HG02623 (cell line): ENCODE measurements at regions not wholly inside any gene's neighbourhood (a gene's known extent, or its start where the extent isn't known, plus 50 kb on each side); places are given as distances from the start of the nearest gene placed in this dataset.

Source experiments
- ATAC-seq: cut with Tn5 transposase; IDR thresholded peaks from one replicate; pipeline ENCODE4 v1.9.1; 2021; ENCODE audit warnings: moderate library complexity; ENCODE audit not compliant: unreplicated experiment

- ATAC-seq: no peak
Observed at GRCh38 chr2:224213396-224213795, 174.3 kb upstream of the SERPINE2 start.

DNA sequence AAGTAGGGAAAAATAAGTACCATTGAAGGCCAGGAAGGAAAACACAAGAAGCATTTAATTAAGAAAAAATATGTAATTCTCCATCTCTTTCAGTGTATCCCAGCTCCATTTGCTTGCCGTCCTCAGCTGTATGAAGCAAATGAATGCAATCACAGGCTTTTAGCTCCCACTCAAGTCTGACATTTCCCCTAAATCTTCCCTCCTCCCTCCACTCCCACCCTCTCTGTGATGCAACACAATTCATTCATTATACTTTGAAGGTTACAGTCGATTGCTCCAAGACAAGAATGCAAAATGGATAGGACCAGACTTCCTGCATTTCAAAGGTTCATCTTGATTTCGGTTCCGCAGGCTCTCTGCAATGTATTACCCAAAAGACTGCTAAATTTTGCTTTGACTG is 172.7 kb upstream of the SERPINE2 start:
- no peak for ATAC-seq

DNA sequence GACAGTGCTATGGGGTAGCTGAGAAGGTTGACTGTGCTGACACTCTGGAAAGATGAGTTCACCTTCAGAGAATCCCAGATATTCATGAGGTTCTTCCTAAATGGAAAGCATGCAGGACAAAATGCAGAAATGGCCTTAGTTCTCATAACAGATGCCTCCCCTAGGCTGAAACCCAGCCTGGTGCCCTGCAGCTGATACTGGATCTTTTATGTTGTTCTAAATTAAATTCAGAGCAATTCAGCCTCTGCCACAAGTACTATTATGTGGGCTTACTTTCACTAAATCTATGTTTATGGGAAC is 172.0 kb upstream of the SERPINE2 start:
- ATAC-seq: no peak

DNA sequence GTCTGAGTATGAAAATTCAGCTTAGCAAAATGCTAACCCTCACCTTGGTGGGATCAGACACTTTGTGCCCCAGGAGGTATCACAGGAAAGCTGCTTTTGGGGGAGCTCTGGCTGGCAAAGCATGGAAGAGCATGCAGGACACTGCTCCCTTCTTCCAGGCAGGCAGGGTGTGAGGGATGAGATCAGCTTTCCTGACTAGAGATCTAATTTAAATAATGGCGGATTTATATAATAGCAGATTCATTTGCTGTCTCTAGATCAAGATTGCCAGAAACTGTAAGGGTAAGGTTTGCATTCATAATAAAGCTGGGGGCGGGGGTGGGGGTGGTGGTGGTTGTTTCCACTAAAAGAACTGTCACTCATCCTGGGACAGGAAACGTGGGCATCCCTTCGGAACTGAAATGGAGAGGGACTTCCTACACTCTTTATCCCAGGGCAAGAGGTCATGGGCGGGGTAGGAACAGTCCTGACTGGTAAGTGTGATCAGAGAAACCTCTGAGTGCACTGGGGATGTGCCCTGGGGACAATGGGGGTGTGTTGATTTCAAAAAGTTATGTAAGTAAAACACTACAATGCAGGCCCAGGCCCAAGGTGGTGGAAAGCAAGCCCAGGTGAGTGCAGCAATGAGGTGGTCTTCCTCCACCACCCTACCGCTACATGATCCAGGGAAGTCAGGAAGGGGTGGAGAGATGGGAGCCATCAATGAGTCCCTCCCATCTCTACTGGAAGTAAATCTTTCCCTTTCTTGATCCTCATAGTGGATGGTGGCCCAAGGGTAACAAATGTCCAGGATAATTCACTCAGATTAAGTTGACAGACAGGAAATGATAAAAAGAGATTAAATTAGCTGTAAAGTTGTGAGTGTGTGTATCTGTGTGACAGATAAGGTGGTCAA is 171.4 kb upstream of the SERPINE2 start:
- no peak for ATAC-seq

- ATAC-seq: no peak
Observed at GRCh38 chr2:224209555-224210285, 170.6 kb upstream of the SERPINE2 start.

DNA sequence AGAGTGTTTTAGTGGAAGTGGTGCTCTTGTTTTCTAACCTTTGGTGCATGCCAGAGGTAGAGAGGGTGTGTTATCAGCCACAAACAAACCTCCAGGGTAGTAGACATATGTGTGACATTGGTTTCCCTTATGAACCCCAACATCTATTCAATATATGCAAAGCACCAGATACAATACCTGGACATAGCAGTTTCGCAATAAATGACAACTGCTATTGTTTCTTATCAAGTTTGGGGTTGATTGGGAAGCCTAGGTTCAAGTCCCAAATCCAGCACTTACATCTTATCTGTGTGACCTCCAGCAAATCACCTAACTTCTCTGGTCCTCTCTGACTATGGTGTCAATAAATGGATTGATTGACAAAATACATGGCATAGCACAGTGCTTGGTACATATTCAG is 169.4 kb upstream of the SERPINE2 start:
- no peak for ATAC-seq

DNA sequence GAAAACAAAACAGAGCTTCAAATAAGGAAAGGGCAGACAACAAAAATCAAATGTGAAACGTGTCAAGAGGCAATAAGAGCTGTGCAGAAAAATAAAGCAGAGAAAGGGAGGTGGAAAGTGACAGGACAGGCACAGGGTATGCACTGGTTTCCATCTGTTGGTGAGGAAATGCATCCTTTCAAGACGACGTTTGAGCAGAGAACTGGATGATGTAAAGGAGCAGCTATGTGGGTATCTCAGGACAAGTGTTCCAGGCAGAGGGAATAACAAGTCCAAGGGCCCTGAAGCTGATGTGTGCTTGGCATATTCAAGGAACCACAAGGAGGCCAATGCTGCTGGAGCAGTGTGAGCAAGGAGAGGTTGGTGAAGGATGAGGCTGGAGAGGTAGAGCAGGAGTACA is 168.9 kb upstream of the SERPINE2 start:
- ATAC-seq: no peak

DNA sequence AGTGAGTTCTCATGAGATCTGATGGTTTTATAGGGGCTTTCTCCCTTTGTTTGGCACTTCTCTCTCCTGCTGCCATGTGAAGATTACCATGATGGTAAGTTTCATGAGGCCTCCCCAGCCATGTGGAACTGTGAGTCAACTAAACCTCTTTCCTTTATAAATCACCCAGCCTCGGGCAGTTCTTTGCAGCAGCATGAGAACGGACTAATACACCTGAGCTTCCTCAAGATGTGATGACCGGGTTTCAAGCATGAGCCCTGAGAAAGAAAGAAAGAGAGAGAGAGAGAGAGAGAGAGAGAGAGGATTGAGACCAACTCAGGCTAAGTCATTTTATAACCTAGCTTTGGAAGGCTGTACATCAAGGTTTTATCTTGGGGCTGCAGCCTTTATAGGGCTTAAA is 167.7 kb upstream of the SERPINE2 start:
- no peak for ATAC-seq

DNA sequence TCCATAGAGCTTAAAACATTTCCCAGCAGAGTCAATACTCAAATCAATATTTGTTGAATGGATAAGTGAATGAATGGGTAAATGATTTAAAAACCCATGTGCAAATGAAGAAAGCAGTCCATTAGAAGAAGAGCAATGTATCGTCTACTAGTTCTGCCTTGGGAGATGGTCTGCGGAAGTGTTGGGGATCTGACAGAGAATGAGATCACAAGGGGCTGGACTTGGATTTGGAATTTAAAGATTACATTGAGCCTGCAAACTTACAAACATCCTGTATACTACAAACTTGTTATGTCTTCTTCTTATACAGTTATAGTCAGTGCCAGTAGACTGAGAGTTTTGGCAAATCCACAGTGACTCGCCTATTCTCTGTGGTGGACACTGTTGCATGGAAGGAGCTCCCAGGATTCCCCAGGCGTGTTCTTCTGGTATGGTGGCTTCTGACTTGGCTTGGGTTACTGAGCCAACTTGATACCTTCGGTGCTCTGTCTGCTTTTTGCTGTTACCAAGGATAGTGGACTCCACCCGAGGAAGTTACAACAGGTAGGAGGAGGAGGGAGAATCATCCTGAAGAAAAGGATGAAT is 163.3 kb upstream of the SERPINE2 start:
- no peak for ATAC-seq

DNA sequence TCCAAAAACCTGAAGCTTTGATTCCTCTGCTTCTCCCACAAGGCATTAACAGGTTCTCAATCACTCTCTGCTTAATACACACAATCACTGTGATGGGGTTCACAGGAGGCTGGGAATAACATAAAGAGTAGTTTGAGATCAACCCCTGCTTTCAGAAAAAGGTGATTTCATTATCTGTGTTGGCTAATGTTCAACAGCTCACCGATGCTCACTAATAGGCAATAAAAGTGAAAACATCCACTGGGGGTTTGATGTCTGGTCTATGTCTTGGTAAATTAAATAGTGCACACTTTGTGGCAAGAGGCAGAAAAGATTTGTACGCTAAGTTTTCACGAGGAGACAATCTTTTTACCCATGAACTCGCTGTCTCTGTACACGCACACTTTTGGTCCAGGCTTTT is 159.3 kb upstream of the SERPINE2 start:
- no peak for ATAC-seq

DNA sequence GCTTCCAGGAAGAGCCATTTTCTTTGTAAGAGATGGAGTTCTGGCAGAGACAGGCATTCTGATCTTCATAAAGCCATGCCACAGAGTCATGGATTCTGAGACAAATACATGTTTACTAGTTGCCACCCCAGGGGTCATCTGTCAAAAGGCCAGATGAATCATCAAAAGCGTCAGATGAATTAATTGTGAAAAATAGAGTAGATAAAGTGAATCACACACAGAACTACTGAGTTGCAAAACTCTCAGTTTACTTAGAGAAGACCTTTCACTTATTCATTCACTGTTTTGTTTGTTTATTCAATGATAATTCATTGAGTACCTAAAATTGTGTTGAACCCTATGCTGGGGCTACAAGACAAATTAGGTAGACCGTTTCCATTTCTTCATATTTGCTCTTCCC is 157.7 kb upstream of the SERPINE2 start:
- no peak for ATAC-seq

- ATAC-seq: no peak
Observed at GRCh38 chr2:224195925-224196571, 157.0 kb upstream of the SERPINE2 start.

DNA sequence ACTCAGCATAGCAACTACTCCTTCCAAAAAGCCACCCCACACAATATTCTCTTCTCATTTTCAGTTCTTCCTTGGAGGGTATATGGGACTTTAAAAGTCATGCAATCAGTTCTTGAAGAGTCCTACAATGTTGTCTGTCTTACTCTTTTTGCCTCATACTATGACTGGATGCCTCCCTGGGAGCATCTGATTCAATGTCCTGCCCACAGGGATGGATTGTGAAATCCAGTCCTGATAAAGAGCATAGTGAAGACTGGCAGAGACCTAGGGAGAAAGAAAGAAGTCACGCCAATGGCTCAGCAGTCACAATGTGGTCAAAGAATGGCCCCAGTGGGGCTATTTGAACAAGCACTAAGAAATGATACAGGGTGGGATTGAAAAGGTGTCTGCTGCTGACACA is 155.1 kb upstream of the SERPINE2 start:
- no peak for ATAC-seq

- ATAC-seq: no peak
Observed at GRCh38 chr2:224191465-224191864, 152.4 kb upstream of the SERPINE2 start.

GRCh38 chr2:224190936-224191270 is 151.8 kb upstream of the SERPINE2 start:
- ATAC-seq: no peak

- ATAC-seq: no peak
Observed at GRCh38 chr2:224190234-224190935, 151.3 kb upstream of the SERPINE2 start.

DNA sequence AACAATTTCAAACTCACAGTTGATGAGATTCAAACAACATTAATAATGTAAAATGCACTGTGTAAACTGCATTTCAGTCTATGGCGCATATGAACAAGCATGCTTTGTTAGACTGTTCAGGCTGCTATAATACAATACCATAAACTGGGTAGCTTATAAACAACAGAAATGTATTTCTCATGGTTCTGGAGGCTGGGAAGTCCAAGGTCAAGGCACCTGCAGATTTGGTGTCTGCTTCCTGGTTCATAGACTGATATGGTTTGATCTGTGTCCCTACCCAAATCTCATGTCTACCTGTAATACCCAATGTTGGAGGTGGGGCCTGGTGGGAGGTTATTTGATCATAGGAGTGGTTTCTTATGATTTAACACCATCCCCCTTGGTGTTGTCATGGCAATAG is 148.1 kb upstream of the SERPINE2 start:
- no peak for ATAC-seq

- ATAC-seq: no peak
Observed at GRCh38 chr2:224185023-224185601, 146.0 kb upstream of the SERPINE2 start.

DNA sequence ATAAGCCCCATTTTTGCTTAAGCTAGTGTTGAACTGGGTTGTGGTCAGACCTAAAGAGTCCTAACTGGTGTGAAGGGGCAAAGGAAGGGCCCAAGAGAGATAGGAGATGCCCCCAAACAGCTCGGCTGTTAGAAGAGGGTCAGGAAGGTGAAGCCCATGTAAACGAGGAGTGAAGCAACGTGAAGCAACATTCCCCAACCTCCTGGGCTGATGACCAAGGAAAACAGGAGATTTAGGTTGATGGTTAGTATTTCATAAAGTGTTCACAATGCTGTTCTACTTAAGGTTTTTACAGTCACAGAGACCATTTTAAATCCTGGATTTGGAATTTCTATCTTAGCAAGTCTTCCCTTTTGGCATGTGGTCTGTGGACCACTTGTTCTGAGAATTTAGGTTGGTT is 144.0 kb upstream of the SERPINE2 start:
- ATAC-seq: no peak

DNA sequence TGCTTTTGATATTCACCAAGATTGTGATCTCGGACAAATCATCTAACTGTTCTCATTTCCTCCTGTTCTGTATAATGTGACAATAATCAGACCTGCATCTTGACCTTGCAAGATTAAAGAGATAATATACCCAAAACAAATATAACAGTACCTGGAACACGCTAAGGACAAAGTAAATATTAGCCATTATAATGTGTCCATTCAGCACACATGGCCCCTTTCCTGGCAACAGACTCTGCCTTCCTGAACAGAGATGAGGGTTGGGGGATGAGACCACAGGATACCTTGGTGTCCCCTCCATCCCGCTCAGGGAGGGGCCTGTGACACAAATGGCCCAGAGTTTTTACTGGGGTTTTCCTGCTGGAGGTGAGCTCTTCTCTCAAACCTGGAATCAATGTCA is 143.4 kb upstream of the SERPINE2 start:
- ATAC-seq: no peak
